IPS DF 4.7 (cell line): ENCODE measurements at regions not wholly inside any gene's neighbourhood (a gene's known extent, or its start where the extent isn't known, plus 50 kb on each side); places are given as distances from the start of the nearest gene placed in this dataset.

ENCODE experiments used
- DNase-seq: peaks from one replicate; pipeline ENCODE4 v3.0.0-alpha.2; 2013; ENCODE audit warnings: low spot score; ENCODE audit errors: extremely low read depth

DNA sequence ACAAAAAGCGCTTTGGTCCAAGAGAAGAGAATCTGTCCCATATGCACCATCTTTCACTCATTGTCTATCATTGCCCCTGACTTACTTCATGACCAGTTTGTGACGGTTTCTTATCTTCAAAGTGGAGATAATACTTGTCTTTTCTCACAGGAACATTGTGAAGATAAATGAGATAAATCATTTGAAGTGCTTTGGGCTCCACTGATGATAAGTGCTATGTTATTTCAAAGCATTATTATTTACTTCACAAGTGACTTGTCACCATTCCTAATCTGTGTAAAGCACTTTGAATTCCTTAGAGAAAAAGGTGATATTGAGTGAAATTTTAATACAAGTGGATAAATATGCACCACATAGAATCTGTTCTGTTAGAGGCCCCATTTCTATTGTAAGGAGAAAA is 731.6 kb upstream of the PTBP2 start:
- no peak for DNase-seq

DNA sequence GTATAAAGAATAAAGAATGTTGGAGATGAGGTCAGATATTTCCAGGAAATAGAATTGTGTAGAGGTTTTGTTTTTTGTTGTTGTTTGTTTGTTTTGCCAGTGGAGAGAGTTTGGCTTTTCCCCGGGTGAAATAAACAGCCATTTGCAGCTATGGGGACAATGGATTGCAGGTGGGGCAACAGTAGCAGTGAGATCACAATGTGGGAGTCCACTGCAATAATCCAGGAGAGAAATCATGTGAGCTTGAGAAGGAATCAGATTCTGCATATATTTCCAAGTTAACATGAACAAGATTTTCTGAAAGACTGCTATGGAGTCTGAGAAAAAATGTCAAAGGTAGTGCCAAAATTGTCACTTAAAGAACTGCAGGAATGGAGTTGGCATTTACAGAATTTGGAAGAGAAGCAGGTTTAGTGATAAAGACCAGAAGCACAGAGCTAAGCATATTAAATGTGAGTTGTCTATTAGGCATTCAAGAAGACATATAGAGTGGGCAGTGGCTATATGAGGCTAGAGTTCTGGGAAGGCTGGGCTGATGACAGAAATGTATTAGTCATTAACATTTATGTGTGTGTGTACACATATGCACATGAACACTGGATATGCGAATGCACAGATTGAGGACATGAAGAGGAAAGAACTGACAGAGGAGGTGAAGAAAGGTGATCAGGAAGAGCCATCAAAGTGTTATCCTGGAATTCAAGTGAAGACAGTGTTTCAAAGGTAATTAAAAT is 729.6 kb upstream of the PTBP2 start:
- no peak for DNase-seq

DNA sequence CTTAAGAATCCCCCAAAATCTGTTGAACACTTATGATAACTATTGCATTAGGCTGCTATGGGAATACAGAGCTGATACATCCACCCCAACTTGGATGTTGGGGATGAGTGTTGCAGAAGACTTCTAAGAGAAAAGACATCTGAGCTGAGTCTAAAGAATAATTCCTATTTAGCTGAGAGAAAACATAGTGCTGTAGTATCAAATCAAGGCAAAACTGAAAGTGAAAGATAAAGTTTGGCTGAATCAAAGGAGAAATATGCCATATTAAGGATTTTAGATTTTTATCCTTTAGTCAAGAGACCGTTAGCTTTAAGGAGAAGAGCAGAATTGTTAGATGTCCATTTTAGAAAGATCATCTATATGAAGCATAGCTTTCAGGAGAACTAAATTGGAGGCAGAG is 726.9 kb upstream of the PTBP2 start:
- no peak for DNase-seq

DNA sequence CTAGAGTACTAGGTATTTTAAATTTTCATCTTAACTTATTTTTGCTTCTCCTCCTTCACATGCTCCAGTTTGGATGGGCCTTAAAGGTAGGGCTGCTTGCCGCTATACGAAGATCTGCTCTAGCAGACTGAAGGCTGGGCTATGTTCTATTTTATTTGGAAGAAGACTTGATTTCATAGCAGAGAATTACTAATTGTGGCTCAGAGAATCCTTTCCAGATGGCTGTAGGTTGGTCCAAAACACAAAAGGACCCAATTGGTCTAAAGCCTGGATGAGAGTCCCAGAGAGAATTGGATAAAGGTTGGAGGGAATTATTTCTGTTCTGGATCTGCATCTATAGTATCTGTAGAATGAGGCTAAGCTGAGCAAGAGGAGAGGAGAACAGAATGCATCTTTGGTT is 719.4 kb upstream of the PTBP2 start:
- no peak for DNase-seq

DNA sequence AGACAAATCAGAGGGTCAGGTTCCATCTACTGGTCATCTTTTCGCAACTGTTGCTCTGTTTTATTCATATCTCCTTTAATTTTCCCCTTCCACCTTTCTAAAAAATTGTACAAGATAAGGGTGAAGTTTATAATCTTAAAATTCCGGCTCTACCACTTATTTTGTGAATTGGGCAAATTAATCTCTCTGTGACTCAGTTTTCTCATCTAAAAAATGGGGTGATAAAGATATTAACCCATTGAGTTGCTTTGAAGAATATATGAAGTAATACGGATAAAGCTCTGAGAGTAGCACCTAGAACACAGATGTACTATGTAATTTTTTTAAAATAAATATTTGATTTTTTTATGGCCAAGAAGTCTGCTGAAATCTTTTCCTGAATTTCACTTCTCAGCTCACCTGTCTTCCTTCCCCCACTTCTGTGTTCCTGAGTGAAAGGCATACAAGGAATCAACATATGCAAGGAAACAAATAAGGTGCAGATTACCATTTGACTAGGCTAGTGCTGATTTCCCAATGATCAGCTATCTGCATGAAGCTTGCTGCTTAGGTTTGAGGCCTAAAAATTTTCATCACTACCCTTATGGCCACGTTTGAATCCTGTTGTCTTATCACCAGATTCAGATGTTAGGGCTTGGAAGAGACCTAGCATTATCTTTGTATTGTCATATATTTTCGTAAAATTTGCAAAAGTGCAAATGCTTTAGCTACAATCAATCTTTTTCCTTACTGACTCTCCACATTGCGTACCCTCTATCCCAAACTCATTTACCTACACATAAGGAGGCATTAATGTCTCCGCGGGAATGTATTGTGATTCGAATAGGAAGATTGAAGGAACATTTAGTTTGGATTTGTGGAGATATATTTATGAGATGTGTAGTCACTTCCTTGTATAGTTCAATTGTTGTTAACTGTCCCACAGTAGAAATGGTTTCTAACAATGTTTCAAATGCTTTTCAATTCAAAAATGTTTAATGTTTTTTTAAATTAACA is 718.3 kb upstream of the PTBP2 start:
- DNase-seq = peak; percentile 87

DNA sequence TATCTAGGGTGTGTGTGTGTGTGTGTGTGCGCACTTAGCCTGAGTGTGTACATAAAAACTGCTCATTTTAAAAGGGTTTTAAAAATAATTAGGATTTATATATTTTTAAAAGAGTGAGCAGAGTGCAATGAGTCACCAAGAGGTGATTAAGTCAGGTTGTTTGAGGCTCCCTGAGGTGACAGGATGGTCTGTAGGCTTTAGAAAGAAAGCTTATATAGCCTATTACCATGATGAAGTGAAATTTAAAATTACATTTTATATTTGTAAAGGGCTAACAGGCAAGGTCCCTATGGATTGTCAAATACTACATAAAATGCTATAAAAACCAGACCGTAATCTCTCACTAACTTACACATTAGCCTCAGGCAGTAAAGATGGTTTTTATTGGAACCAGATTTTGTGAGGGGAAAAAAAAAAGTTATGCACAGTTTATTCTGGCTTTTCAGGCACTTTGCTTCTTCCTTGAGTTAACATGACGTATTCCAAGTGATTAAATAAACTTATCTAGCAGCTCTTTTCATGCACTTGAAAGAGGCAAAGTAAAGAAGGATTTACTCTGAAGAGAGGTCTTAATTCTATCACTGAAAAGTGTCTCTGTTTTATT is 711.7 kb upstream of the PTBP2 start:
- DNase-seq = no peak

DNA sequence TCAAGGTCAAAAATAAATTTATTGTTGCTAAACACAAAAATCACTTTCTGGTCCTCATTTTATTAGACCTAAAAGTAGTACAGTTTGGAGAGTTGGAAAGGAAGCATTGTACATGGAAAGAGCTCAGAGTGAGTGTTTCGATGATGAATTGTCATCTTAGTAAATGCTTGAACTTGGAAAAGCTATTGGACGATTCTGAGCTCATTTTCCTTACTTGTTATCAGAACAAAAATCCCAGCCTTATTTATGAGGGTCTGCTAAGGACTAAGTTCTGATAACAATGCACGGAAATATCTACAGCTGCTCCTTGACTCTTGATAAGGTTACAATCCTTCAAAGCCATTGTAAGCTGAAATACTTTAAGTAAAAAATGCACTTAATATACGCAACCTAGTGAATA is 710.0 kb upstream of the PTBP2 start:
- no peak for DNase-seq

DNA sequence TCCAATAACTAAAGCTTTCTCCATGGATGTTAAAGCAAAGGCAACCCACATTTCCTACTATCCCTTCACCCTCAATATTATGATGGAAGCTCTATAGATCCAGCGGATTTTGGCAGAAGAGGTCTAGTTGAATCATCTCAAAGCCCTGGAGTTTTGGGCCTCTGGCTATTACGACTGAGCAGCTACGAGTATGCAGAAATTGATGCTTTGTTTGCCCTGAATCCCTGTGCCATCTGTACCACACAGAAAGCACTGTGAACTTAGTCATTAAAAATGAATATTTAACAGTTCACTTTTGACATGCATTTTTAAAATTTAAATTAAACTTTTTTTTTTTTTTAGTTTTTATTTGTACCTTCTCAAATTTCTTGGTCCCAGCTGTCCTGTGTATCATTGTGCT is 705.4 kb upstream of the PTBP2 start:
- no peak for DNase-seq

DNA sequence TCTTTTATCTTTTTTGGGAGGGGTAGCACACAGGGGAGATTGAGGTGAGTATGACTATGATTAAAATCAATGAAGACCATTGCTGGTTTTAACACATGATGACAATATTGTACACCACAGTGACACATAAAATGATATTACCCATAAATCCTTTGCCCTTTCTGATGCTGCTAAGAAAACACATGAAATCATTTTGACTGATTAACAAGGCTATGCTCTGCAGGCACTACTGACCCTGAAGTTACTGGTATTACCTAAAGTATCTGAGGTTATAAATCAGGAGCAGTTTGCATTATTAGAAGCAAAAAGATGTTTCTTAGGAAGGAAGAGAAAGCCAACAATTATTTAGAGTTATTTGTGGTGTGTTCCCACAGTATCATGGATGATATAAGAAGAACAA is 701.2 kb upstream of the PTBP2 start:
- DNase-seq = no peak

DNA sequence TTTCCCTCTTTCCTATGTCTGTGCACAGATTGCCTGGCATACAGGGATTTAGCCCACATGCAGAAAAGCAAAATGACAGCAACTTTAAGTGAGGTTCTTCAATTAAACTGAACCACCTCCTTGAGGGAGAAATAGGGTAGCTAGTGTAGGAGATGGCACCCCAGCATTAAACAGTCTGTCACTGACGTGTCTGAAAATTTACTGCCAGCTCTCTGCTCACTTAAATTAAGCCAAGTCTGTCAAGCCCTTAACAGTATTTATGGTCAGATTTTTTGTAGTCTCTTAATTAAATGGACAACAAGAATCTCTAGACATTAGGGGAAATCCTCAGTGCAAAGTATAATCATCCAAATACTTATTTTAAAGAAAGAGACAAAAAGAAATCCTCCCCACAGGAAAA is 696.5 kb upstream of the PTBP2 start:
- DNase-seq = no peak

DNA sequence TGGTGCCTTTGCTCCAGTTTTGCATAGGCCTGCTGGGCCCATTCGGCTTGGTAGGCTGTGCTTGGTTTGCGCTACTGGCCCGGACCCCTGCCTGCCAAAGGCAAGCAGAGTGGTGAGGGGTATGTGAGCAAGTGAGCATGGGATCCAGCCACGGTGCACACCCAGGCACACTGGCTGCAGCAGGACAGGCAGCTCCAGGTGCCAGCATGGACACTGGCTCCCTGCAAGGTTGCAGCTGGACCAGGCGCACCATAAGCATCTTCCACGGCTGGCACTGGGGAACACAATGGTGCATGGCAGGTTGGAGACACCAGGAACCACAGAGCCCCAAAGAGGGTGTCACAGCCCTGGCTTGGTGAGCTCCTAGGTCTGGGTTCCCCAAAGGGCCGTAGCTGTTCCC is 693.5 kb upstream of the PTBP2 start:
- no peak for DNase-seq

DNA sequence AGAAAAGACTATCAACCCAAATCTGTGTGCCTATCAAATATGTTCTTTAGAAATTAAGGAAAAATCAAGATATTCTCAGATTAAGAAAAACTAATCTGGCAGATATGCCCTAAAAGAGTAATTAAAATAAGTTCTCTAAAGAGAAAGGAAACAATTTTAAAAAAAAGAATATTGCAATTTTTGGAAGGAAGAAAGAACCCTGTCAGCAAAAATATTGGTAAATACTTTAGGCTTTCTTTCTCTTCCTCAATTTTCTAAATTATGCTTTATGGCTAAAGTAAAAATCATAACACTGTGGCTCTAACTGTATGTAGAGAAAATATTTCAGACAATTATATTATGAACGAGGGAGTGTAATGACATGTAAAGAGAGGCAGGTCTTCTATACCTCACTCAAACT is 691.3 kb upstream of the PTBP2 start:
- DNase-seq = no peak

DNA sequence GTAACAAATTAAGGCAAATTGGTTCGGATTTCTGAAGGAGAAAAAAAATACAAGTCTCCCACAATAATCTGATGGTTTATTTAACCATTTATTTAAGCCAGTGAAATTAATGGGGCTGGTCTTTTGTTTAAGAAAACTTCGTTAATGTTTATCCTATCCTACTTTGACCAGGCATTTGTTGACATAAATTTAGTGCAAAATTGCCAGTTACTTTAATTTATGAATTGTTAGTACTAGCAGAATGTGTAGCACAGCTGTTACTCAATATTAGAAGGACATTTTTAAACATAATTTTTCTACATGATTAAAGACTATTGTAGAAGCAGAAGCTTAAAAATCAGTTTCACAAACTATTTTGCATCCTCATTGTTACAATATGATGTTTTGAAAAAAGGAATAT is 687.6 kb upstream of the PTBP2 start:
- no peak for DNase-seq

DNA sequence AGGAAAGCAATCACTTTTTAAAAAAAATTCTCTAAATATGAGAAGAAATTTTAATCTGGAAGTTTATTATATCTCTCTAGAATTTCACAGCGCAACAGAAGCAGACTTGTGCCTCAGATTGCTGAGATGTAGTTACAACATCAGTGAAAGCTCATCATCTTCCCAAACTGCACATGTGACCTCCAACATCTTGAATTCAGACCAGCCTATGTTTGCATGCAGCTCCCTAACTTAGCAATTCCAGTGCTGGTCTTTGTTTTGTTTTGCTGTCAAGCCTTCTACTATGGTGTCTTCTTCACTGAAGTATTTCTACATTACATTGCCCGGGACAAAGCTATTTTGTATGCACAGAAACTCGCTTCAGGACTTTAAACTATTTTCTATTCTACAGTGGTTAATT is 684.8 kb upstream of the PTBP2 start:
- DNase-seq = no peak

DNA sequence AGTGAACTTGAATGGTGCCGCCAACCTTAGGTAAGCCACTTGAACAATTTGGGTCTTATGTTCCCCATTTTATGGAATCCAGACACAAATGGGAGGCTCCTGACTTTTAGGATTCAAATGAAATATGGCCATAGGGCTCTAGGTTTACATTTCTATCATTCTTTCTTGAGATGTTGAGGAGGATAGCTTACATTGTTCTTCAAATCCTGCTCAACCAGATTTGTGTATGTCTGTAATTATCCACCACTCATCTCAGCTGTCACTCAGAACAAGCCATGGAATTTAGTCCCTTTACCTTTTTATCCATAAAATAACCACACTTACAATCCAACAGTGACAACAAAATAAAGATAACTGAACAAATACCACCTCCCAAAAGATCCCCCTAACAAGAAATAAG is 682.9 kb upstream of the PTBP2 start:
- DNase-seq = no peak

DNA sequence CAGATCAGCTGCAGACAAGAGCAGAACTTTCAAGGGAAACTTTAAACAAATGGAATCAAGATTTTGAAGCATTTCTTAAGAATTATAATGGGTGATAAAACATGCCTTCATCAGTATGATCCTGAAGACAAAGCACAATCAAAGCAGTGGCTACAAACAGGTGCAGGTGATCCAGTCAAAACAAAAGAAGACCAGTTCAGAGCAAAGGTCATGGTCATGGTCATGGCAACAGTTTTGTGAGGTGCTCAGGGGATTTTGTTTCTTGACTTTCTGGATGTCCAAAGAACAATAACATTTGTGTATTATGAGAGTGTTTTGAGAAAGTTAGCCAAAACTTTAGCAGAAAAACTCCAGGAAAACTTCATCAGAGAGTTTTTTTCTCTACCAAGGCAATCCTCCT is 681.7 kb upstream of the PTBP2 start:
- no peak for DNase-seq

DNA sequence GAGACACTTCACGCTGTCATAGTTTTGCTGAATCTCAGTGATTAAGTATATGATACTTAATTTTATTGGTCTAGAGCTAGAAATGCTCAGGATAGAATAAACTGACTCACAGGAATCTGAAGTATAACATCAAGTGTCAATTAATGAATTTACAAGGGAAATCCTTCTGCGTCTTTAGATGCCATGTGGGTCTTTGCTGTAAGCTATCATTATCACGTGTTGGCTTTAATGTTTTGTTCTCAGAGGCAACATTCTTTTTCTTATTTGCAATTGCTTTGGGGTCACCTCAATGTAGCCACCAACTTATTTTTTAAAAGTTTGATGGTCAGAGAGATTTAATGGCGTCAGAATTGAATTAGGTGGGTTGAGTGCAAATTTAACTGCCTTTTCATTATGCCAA is 680.1 kb upstream of the PTBP2 start:
- DNase-seq = no peak

DNA sequence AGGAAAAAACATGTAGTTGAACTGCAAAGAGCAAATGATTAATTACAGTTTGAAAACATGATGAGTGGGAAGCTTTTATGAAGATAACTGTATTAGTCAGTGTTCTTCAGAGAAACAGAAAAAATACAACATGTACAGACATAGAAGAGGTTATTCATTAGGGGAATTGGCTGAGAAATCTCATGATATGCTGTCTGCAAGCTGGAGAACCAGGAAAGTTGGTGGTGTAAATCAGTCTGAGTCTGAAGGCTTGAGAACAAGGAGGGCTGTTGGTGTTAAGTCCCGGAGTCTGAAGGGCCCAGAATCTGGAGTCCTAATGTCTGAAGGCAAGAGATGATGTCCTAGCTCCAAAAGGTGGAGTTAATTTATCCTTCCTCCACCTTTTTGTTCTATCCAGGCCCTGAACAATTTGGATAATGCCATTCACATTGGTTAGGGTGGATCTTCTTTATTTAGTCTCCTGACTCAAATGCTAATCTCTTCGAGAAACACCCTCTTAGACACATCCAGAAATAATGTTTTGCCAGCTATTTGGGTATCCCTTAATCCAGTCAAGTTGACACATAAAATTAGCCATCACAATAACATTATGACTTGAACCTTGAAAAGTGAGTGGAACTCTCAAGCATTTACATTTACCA is 672.9 kb upstream of the PTBP2 start:
- no peak for DNase-seq

DNA sequence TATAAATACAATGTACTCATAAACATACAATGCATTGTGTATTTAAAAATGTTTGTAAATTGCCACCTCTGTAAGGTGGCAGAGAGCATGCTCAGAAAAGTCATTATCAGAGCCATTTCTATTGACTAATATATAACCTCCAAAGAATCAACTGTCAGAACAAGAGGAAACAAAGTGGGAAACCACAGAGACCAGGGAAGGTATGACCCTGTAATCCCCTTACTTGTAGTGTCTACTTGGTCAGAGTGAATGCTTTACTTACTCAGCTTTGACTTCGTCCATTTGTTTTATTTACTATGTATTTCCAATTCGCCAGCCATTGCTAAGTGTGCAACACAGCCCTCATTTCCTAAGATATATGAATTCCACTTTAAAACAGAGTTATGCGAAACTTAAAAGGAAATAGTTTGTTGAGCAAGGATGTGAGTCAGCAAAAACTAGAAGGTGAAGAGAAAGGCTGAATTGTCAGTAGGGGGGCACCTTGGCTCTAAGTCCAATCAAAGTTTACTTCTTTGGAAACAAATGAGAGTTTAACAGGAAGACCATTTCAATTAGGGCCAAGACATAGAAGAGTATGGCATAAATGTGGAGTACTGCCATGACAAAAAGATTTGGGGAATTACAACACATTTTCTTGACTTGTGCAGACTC is 671.7 kb upstream of the PTBP2 start:
- no peak for DNase-seq

DNA sequence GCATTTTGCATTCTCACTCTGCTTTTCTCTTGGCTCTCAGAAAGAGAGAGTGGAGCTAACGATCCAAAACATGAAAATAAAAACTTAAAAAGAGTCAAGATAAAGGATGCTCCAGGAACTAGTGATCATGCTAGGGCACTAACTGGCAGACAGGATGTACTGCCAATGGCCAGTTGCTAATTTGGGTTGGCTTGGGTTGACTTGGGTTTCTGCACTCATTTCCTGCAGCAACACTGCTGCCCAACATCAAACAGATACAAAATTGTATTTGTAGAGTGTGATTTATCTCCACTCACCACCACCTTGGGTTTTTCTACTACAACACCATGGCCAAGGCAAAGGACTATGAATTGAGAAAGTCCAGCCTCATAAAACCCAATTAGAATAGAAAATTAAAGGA is 662.3 kb upstream of the PTBP2 start:
- no peak for DNase-seq

DNA sequence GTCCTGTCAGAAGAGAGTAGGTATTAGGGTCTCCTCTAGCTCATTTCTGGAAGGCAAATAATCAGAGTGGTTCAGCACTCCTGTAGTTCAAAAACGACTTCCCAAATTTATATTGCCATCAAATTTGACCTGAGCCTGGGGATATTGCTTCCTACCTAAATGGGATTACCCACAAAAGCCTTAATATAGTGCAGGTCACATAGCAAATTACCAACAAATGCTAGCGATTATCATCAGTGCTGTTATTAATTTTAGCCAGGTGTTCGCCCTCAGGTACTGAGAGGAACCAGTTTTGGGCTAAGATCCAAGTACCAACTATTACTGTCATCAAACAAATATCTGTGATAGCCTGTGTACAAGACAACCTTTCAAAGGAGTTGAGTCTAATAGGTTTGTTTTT is 661.8 kb upstream of the PTBP2 start:
- DNase-seq = no peak
